ENCODE measurements at regions not wholly inside any gene's neighbourhood (a gene's known extent, or its start where the extent isn't known, plus 50 kb on each side); places are given as distances from the start of the nearest gene placed in this dataset.
A peak's percentile ranks its signal among the peaks of the same experiment; 100 is the strongest.

DNA sequence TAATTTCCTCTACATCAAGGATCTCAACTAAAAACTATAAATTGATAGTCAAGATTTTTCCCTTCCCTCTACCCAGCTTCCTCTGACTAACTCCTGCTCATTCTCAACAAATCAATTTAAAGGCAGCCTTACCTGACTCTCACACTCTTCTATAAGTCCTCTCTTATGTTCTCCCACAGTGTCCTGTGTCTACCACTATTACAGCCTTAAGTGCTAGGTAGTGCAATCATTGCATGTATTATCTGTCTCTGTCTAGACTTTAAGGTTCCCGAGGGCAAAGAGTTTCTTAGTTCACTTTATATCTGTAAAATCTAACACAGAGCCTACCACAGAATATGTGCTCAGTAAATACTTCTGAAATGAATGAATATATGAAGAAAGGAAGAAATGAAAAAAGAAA is 123.7 kb downstream of the BTC start:
- Histone ChIP-seq H3K4me2 (ENCODE audit: low read length) (no peak overlapping the region), H3K36me3 (ENCODE audit: control insufficient read depth, insufficient read depth, low read length) (no peaks in the 10 kb centered on the region), H3K9me3 (ENCODE audit: control insufficient read depth, low read length) (no peaks in the 10 kb centered on the region), H3K4me1 (no peaks in the 10 kb centered on the region), H3K27me3 (ENCODE audit: control insufficient read depth, insufficient read depth, low read length) (no peaks in the 10 kb centered on the region), H3K4me3 (ENCODE audit: low read depth, low read length) (no peak overlapping the region), H3K9ac (no peak overlapping the region), H2AFZ (no peak overlapping the region), H3K79me2 (no peaks in the 10 kb centered on the region), H3K27ac (no peak overlapping the region)
- TF ChIP-seq, protein P1, sequence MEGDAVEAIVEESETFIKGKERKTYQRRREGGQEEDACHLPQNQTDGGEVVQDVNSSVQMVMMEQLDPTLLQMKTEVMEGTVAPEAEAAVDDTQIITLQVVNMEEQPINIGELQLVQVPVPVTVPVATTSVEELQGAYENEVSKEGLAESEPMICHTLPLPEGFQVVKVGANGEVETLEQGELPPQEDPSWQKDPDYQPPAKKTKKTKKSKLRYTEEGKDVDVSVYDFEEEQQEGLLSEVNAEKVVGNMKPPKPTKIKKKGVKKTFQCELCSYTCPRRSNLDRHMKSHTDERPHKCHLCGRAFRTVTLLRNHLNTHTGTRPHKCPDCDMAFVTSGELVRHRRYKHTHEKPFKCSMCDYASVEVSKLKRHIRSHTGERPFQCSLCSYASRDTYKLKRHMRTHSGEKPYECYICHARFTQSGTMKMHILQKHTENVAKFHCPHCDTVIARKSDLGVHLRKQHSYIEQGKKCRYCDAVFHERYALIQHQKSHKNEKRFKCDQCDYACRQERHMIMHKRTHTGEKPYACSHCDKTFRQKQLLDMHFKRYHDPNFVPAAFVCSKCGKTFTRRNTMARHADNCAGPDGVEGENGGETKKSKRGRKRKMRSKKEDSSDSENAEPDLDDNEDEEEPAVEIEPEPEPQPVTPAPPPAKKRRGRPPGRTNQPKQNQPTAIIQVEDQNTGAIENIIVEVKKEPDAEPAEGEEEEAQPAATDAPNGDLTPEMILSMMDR (IDR thresholded peaks at IDR 0.05), result no peak

DNA sequence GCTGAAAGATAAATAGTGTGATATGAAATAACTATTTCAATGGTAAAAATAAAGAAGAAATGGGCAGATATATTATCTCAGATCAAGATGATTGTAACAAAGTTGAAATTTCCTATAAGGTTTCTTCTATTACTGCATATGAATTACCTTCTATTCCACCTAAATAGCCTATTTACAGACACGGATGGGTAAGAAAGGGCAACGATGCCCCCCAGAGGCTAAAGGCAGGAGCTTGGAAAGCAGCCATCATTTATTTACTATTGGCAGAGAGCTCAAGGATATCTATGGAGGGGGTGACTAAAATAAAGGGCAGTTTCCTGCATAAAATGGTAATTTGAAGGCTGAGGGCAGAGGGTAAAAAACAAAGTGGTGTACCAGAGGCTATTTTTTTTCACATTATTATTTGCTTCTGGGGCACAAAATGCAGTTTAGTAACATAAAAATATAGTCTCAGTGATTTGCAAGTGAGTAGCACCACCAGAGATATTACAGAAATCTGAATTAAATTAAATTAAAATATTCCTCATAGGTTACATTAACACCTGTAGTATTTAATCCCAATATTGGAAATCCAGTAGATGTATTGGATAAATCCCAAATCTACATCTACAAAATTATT is 123.1 kb downstream of the BTC start:
- TF ChIP-seq, protein P1 (IDR thresholded peaks at IDR 0.05), result peak; percentile 8
- H3K36me3 ChIP-seq (ENCODE audit: control insufficient read depth, insufficient read depth, low read length), result no peaks in the 10 kb centered on the region
- H2AFZ ChIP-seq, result no peak overlapping the region
- no peaks in the 10 kb centered on the region for H3K9me3 ChIP-seq (ENCODE audit: control insufficient read depth, low read length)
- no peak overlapping the region for H3K27ac ChIP-seq
- H3K79me2 ChIP-seq, result no peaks in the 10 kb centered on the region
- H3K4me3 ChIP-seq (ENCODE audit: low read depth, low read length), result no peak overlapping the region
- no peaks in the 10 kb centered on the region for H3K4me1 ChIP-seq
- no peak overlapping the region for H3K4me2 ChIP-seq (ENCODE audit: low read length)
- H3K9ac ChIP-seq, result no peak overlapping the region
- no peaks in the 10 kb centered on the region for H3K27me3 ChIP-seq (ENCODE audit: control insufficient read depth, insufficient read depth, low read length)

DNA sequence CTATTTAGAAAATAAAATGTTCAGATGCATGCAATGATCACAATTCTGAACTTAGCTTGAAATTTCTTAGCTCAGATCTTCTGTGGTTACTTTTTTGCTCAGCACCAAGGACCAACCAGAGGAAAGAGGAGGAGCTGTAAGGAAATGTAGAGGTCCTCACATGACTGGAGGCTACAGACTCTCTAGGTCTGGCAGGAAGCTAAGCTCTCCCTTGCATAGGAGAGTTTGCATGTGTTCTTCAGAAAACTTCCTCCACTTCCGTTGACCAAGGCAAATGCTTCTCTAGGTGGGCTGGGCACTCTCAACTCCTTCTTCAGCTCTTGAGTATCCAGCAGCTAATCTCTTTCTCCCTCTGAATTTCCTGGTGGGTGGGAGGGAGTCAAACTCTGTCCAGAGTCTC is 119.6 kb downstream of the BTC start:
- no peaks in the 10 kb centered on the region for H3K27me3 ChIP-seq (ENCODE audit: control insufficient read depth, insufficient read depth, low read length)
- H3K36me3 ChIP-seq (ENCODE audit: control insufficient read depth, insufficient read depth, low read length), result no peaks in the 10 kb centered on the region
- TF ChIP-seq, protein P1 (IDR thresholded peaks at IDR 0.05), result no peak
- no peaks in the 10 kb centered on the region for H3K79me2 ChIP-seq
- H3K27ac ChIP-seq, result no peak overlapping the region
- no peaks in the 10 kb centered on the region for H3K9me3 ChIP-seq (ENCODE audit: control insufficient read depth, low read length)
- no peak overlapping the region for H2AFZ ChIP-seq
- no peak overlapping the region for H3K9ac ChIP-seq
- H3K4me1 ChIP-seq, result no peaks in the 10 kb centered on the region
- H3K4me2 ChIP-seq (ENCODE audit: low read length), result no peak overlapping the region
- no peak overlapping the region for H3K4me3 ChIP-seq (ENCODE audit: low read depth, low read length)

GRCh38 chr4:74675673-74676279 is 118.5 kb downstream of the BTC start:
- Histone ChIP-seq H3K27me3 (ENCODE audit: control insufficient read depth, insufficient read depth, low read length) (no peaks in the 10 kb centered on the region), H3K79me2 (no peaks in the 10 kb centered on the region), H3K9ac (no peak overlapping the region), H3K36me3 (ENCODE audit: control insufficient read depth, insufficient read depth, low read length) (no peaks in the 10 kb centered on the region), H3K4me2 (ENCODE audit: low read length) (no peak overlapping the region), H2AFZ (no peak overlapping the region), H3K9me3 (ENCODE audit: control insufficient read depth, low read length) (no peaks in the 10 kb centered on the region), H3K4me3 (ENCODE audit: low read depth, low read length) (no peak overlapping the region), H3K27ac (no peak overlapping the region), H3K4me1 (no peaks in the 10 kb centered on the region)
- TF ChIP-seq, protein P1 (IDR thresholded peaks at IDR 0.05), result peak; percentile 50
